Psoas muscle (tissue), 7 donors: ENCODE measurements at regions not wholly inside any gene's neighbourhood (a gene's known extent, or its start where the extent isn't known, plus 50 kb on each side); places are given as distances from the start of the nearest gene placed in this dataset.

Source experiments
- ATAC-seq, 4 donors: fragments of 200-7000 bp; cut with Tn5 transposase; one replicate each; pipeline ENCODE4 v1.9.1; 2020; ENCODE audit warnings: moderate library complexity in 3 of 4, mild to moderate bottlenecking in 2 of 4
- DNase-seq, 2 donors: peaks; one replicate each; pipeline ENCODE4 v3.0.0-alpha.2; 2020
- H3K27ac ChIP-seq: fragments of 200-600 bp; one replicate; pipeline ENCODE4 v1.8.0; 2022
- H3K27me3 ChIP-seq, 3 donors: fragments of 200-600 bp in 1 of 3; one replicate each; pipeline versions ENCODE4 v1.6.1 to v1.8.0; 2013 to 2022; ENCODE audit warnings: low read length in 2 of 3, mild to moderate bottlenecking in 2 of 3, moderate library complexity in 1 of 3; ENCODE audit not compliant: insufficient read depth in 3 of 3
- H3K36me3 ChIP-seq, 2 donors: fragments of 200-600 bp in 1 of 2; one replicate each; pipeline versions ENCODE4 v1.6.1 to v1.8.0; 2013 to 2022; ENCODE audit warnings: low read depth in 1 of 2, mild to moderate bottlenecking in 1 of 2, moderate library complexity in 1 of 2; ENCODE audit not compliant: insufficient read depth in 1 of 2
- H3K4me1 ChIP-seq: fragments of 200-600 bp; one replicate; pipeline ENCODE4 v1.8.0; 2022
- H3K4me3 ChIP-seq: fragments of 200-600 bp; one replicate; pipeline ENCODE4 v1.8.0; 2022; ENCODE audit warnings: mild to moderate bottlenecking
- H3K9me3 ChIP-seq: fragments of 200-600 bp; one replicate; pipeline ENCODE4 v1.8.0; 2022
- WGBS, 3 donors: extraction: QIAGEN DNeasy Blood & Tissue Kit; methylation state at CpG; one replicate each; pipeline versions ENCODE4 v1.1.6 to v1.1.7; 2013; 5-methylcytosine and 5-hydroxymethylcytosine counted together
- intact Hi-C, 2 donors: fragments of 100-400 bp; cut with DNase I; formaldehyde crosslinking; loops; one replicate each; pipeline versions ENCODE4 v1.11.0 to v1.14.2; 2022
- TF ChIP-seq, protein P1 (sequence below): fragments of 200-600 bp; IDR thresholded peaks from one replicate; pipeline ENCODE4 v1.8.0; 2022; ENCODE audit warnings: antibody characterized with exemption
- donor health status: healthy with polysubstance abuse.
- donor health status: DM: no; HTN: no; CAD: no; lungs with moderate emphysema.
- donor health status: Bipolar disorder and iron deficiency.
- donor health status: healthy.
- donor health status: DM: yes; HTN: yes; CAD: no.
- donor health status: DM: no; HTN: no; CAD: no.
- donor health status: DM: yes; HTN: yes; CAD: no.

DNA sequence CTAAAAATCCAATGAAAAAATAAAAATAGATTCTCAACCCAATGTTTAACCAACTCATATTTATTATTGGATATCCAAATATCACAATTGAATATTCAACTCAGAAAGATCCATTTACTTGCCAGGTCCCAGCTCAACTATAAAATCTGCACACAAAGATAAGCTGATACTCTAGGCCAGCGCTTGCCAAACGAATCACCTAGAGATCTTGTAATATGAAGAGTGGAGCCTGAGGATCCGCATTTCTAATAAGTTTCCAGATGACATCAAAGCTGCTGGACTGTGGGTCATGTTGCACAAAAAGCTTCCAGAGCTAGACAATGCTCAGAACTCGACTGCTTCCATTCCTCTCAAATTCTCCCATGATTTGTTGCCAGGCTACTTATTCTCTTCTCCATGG, 51.7 kb upstream of the HSF2 start:
- no peak overlapping the region for H3K27ac ChIP-seq
- no peak overlapping the region for H3K4me3 ChIP-seq
- 39 to 49% (median 44%) methylated on average over 4 of the region's 4 CpGs for WGBS, 3 donors
- H3K27me3 ChIP-seq: peaks cover 0 to 2% (median 2%) of the 10 kb centered on the region in 3 donors
- H3K9me3 ChIP-seq: no peaks in the 10 kb centered on the region
- H3K36me3 ChIP-seq: no peaks in the 10 kb centered on the region
- no peaks in the 10 kb centered on the region for H3K4me1 ChIP-seq
- ATAC-seq (no peak), DNase-seq (no peak)
- intact Hi-C loops: no loop called here
- TF ChIP-seq, protein P1, sequence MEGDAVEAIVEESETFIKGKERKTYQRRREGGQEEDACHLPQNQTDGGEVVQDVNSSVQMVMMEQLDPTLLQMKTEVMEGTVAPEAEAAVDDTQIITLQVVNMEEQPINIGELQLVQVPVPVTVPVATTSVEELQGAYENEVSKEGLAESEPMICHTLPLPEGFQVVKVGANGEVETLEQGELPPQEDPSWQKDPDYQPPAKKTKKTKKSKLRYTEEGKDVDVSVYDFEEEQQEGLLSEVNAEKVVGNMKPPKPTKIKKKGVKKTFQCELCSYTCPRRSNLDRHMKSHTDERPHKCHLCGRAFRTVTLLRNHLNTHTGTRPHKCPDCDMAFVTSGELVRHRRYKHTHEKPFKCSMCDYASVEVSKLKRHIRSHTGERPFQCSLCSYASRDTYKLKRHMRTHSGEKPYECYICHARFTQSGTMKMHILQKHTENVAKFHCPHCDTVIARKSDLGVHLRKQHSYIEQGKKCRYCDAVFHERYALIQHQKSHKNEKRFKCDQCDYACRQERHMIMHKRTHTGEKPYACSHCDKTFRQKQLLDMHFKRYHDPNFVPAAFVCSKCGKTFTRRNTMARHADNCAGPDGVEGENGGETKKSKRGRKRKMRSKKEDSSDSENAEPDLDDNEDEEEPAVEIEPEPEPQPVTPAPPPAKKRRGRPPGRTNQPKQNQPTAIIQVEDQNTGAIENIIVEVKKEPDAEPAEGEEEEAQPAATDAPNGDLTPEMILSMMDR: no peak
